C4-2B (cell line): ENCODE measurements at regions not wholly inside any gene's neighbourhood (a gene's known extent, or its start where the extent isn't known, plus 50 kb on each side); places are given as distances from the start of the nearest gene placed in this dataset.

Source experiments
- ZFX ChIP-seq: fragments of 450-650 bp; IDR thresholded peaks from 2 replicates; pipeline ENCODE4 v1.6.1; 2017
- TF ChIP-seq, protein P1 (sequence below): fragments of 450-650 bp; conservative IDR thresholded peaks from 2 replicates; pipeline ENCODE4 v1.5.1; 2017; ENCODE audit warnings: mild to moderate bottlenecking

GRCh38 chr14:106287506-106287905, 761.1 kb downstream of the TMEM121 start:
- TF ChIP-seq, protein P1, sequence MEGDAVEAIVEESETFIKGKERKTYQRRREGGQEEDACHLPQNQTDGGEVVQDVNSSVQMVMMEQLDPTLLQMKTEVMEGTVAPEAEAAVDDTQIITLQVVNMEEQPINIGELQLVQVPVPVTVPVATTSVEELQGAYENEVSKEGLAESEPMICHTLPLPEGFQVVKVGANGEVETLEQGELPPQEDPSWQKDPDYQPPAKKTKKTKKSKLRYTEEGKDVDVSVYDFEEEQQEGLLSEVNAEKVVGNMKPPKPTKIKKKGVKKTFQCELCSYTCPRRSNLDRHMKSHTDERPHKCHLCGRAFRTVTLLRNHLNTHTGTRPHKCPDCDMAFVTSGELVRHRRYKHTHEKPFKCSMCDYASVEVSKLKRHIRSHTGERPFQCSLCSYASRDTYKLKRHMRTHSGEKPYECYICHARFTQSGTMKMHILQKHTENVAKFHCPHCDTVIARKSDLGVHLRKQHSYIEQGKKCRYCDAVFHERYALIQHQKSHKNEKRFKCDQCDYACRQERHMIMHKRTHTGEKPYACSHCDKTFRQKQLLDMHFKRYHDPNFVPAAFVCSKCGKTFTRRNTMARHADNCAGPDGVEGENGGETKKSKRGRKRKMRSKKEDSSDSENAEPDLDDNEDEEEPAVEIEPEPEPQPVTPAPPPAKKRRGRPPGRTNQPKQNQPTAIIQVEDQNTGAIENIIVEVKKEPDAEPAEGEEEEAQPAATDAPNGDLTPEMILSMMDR: no peak
- TF ChIP-seq ZFX: no peak
